Panc1 (cell line): ENCODE measurements at regions not wholly inside any gene's neighbourhood (a gene's known extent, or its start where the extent isn't known, plus 50 kb on each side); places are given as distances from the start of the nearest gene placed in this dataset.

Experiments
- ATAC-seq: fragments of 200-7000 bp; cut with Tn5 transposase; 2 replicates; pipeline ENCODE4 v1.9.1; 2020; ENCODE audit warnings: mild to moderate bottlenecking, moderate library complexity
- BruUV-seq: library from RNA; stranded (reverse); fragments of 400-500 nt; replicated peaks from 2 replicates; lab custom pipeline; 2021; lab: Mats Ljungman, UMichigan
- CTCF ChIA-PET: fragments of 300-600 bp; sonication (Branson Sonifier 250); formaldehyde crosslinking; loops from one replicate; lab custom pipeline; 2022; ENCODE audit warnings: antibody characterized with exemption; lab: Charles Lee
- POLR2A ChIA-PET: fragments of 300-600 bp; sonication (Branson Sonifier 250); formaldehyde crosslinking; loops from one replicate; lab custom pipeline; 2022; ENCODE audit warnings: antibody characterized with exemption; lab: Charles Lee
- DNase-seq: peaks from one replicate; pipeline ENCODE4 v3.0.0-alpha.2; 2010; ENCODE audit warnings: low read depth, low spot score
- H3K27ac ChIP-seq: 2 replicates; pipeline ENCODE4 v1.5.1; 2011; ENCODE audit warnings: mild to moderate bottlenecking, low read length, inconsistent platforms
- H3K27me3 ChIP-seq: fragments of 200-500 bp; sonication (Bioruptor generic); 2 replicates; pipeline ENCODE4 v1.6.0; 2014; ENCODE audit warnings: low read length, inconsistent platforms; ENCODE audit not compliant: control insufficient read depth, insufficient read depth
- H3K36me3 ChIP-seq: fragments of 200-500 bp; sonication (Bioruptor generic); 2 replicates; pipeline ENCODE4 v1.5.1; 2014; ENCODE audit warnings: inconsistent platforms, mild to moderate bottlenecking, low read length, moderate library complexity; ENCODE audit not compliant: control insufficient read depth, insufficient read depth
- H3K4me1 ChIP-seq: 2 replicates; pipeline ENCODE4 v1.5.1; 2011; ENCODE audit warnings: inconsistent platforms, mild to moderate bottlenecking, low read length, moderate library complexity; ENCODE audit not compliant: control insufficient read depth, insufficient read depth
- H3K4me3 ChIP-seq, 2 experiments: 2 replicates each; pipeline ENCODE4 v1.5.1; 2011 to 2012; ENCODE audit warnings: low read depth in 2 of 2, low read length in 2 of 2, mild to moderate bottlenecking in 2 of 2, inconsistent platforms in 1 of 2, moderate library complexity in 1 of 2
- H3K9me3 ChIP-seq: fragments of 200-500 bp; sonication (Bioruptor generic); 2 replicates; pipeline ENCODE4 v1.5.1; 2014; ENCODE audit warnings: low read depth, mild to moderate bottlenecking, inconsistent platforms, low read length, moderate library complexity; ENCODE audit not compliant: control insufficient read depth, insufficient read depth
- POLR2AphosphoS5 ChIP-seq: IDR thresholded peaks from 2 replicates; pipeline ENCODE4 v1.6.1; 2012; ENCODE audit warnings: mild to moderate bottlenecking, low read depth, low read length, moderate library complexity
- SIN3A ChIP-seq: IDR thresholded peaks from 2 replicates; pipeline ENCODE4 v1.6.1; 2012; ENCODE audit warnings: low read depth, mild to moderate bottlenecking, low read length, moderate library complexity, borderline replicate concordance; ENCODE audit not compliant: insufficient read depth
- TCF7L2 ChIP-seq: IDR thresholded peaks from 2 replicates; pipeline ENCODE4 v1.6.1; 2011; ENCODE audit warnings: mild to moderate bottlenecking, low read depth, low read length, inconsistent platforms
- in situ Hi-C: cut with HindIII; loops from 2 replicates; pipeline ENCODE4 v1.10.0; 2016; ENCODE audit warnings: low sequenced_read_pairs, low pct_unique_long_range_greater_than_20kb
- intact Hi-C: fragments of 100-400 bp; cut with micrococcal nuclease; formaldehyde crosslinking; loops from one replicate; pipeline ENCODE4 v1.10.0; 2022; ENCODE audit not compliant: unreplicated experiment
- TF ChIP-seq, protein P1 (sequence below): fragments of 450-650 bp; IDR thresholded peaks from 2 replicates; pipeline ENCODE4 v1.5.1; 2017; ENCODE audit warnings: mild to moderate bottlenecking
- TF ChIP-seq, protein P2 (sequence below), 2 experiments: IDR thresholded peaks; 2 replicates each; pipeline ENCODE4 v1.6.1; 2011 to 2012; ENCODE audit warnings: low read depth in 2 of 2, control low read depth in 1 of 2, low read length in 1 of 2, mild to moderate bottlenecking in 1 of 2, moderate library complexity in 1 of 2; ENCODE audit not compliant: insufficient read depth in 1 of 2

DNA sequence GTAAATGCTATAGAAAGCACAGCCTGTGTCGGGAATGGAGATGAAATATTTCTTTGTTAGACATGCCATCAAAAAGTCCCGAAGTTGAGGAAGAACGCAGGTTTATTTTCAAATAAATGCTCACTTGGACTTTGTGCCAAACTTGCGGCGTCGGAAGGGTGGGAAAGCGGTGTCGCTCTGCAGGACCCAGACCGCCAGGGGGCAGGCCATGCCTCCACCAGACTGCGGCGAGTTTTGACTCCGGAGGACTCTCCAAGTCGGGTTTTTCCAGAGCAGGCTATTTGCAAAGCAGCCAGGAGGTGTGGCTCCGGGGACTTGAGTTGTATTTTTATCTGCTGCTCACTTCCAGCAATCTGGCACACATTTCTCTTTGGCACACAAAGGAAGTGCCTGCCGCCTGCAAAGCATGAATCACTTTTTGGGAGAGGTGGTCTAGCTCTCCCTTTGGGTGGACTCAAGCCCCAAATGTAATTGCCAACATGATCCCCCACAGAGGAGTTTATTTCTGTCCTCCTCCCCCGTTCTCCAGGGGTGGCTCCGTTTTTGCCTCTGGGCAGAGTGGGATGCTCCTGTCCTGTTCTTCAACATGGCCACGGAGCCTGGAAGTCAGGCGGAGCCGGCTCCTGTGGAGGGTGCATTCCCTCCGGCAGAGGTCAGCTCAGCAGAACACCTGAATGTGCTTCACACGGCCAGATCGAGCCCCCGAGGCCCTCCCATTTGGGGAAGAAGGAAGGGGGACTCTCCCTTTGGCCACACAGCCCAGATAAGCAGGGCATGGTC lies 82.3 kb upstream of the GPR26 start:
- ChIA-PET CTCF (no interaction called here), POLR2A (no interaction called here)
- no peak for TF ChIP-seq POLR2AphosphoS5
- no peak for TF ChIP-seq TCF7L2
- TF ChIP-seq, protein P1, sequence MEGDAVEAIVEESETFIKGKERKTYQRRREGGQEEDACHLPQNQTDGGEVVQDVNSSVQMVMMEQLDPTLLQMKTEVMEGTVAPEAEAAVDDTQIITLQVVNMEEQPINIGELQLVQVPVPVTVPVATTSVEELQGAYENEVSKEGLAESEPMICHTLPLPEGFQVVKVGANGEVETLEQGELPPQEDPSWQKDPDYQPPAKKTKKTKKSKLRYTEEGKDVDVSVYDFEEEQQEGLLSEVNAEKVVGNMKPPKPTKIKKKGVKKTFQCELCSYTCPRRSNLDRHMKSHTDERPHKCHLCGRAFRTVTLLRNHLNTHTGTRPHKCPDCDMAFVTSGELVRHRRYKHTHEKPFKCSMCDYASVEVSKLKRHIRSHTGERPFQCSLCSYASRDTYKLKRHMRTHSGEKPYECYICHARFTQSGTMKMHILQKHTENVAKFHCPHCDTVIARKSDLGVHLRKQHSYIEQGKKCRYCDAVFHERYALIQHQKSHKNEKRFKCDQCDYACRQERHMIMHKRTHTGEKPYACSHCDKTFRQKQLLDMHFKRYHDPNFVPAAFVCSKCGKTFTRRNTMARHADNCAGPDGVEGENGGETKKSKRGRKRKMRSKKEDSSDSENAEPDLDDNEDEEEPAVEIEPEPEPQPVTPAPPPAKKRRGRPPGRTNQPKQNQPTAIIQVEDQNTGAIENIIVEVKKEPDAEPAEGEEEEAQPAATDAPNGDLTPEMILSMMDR, result peak; percentile 94
- no peak for TF ChIP-seq SIN3A
- TF ChIP-seq, protein P2, sequence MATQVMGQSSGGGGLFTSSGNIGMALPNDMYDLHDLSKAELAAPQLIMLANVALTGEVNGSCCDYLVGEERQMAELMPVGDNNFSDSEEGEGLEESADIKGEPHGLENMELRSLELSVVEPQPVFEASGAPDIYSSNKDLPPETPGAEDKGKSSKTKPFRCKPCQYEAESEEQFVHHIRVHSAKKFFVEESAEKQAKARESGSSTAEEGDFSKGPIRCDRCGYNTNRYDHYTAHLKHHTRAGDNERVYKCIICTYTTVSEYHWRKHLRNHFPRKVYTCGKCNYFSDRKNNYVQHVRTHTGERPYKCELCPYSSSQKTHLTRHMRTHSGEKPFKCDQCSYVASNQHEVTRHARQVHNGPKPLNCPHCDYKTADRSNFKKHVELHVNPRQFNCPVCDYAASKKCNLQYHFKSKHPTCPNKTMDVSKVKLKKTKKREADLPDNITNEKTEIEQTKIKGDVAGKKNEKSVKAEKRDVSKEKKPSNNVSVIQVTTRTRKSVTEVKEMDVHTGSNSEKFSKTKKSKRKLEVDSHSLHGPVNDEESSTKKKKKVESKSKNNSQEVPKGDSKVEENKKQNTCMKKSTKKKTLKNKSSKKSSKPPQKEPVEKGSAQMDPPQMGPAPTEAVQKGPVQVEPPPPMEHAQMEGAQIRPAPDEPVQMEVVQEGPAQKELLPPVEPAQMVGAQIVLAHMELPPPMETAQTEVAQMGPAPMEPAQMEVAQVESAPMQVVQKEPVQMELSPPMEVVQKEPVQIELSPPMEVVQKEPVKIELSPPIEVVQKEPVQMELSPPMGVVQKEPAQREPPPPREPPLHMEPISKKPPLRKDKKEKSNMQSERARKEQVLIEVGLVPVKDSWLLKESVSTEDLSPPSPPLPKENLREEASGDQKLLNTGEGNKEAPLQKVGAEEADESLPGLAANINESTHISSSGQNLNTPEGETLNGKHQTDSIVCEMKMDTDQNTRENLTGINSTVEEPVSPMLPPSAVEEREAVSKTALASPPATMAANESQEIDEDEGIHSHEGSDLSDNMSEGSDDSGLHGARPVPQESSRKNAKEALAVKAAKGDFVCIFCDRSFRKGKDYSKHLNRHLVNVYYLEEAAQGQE (IDR thresholded peaks at IDR 0.05; ENCODE audit: insufficient read depth in 1 of 2, low read depth in 2 of 2, low read length in 1 of 2), result 0 out of 4 replicates have a peak, but pooled peaks of 1 of the 2 experiments have one; percentile 32
- Histone ChIP-seq H3K27ac (0 out of 2 replicates have a peak overlapping the region, but pooled peaks have one; percentile 25), H3K36me3 (no peaks in the 10 kb centered on the region), H3K4me1 (peaks cover 8% of the 10 kb centered on the region), H3K9me3 (no peaks in the 10 kb centered on the region), H3K27me3 (peaks cover 28% of the 10 kb centered on the region), H3K4me3 (no peak overlapping the region)
- DNase-seq (no peak), ATAC-seq (peak; percentile 81)
- BruUV-seq, result no TSS peak
- intact Hi-C loops (no loop called here), in situ Hi-C loops (no loop called here)

DNA sequence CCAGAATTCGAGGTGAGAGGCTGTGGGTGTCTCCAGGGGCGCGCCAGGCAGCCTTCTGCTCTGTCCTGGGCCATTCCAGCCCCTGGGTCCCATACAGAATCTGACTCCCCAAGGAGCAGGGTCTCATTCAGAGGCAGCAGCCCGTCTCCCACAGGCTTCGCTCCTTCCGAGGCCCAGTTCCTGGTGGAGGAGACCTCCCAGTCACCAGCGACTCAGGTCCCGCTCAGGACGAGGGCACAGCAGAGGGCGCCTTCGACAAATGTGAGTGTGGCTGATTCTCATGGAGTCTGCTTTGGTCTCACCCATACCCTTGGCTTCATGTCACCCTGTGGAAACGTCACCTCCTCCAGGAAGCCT lies 81.8 kb upstream of the GPR26 start:
- Histone ChIP-seq H3K27me3 (peaks cover 25% of the 10 kb centered on the region), H3K27ac (0 out of 2 replicates have a peak overlapping the region, but pooled peaks have one; percentile 24), H3K4me3 (no peak overlapping the region), H3K9me3 (no peaks in the 10 kb centered on the region), H3K4me1 (peaks cover 8% of the 10 kb centered on the region), H3K36me3 (no peaks in the 10 kb centered on the region)
- ChIA-PET POLR2A (interaction anchor here (0.6 kb wide), 1 partner anchor 30 kb away, joined by 3 read pairs; no protein-coding TSS in a partner anchor), CTCF (no interaction called here)
- in situ Hi-C loops (no loop called here), intact Hi-C loops (no loop called here)
- ATAC-seq, result peak; percentile 23; the same call in 1 of the 2 replicates
- TF ChIP-seq TCF7L2 (no peak), POLR2AphosphoS5 (no peak), SIN3A (no peak)
- TF ChIP-seq, protein P2 (IDR thresholded peaks at IDR 0.05; ENCODE audit: insufficient read depth in 1 of 2, low read depth in 2 of 2, low read length in 1 of 2), result no peak
- TF ChIP-seq, protein P1, result no peak
- BruUV-seq, result no TSS peak
- DNase-seq, result no peak
